Liver (tissue), 7 donors: ENCODE measurements at regions not wholly inside any gene's neighbourhood (a gene's known extent, or its start where the extent isn't known, plus 50 kb on each side); places are given as distances from the start of the nearest gene placed in this dataset.
"Not testable (repeated sequence)": the region's sequence is repeated elsewhere in the genome, so short reads cannot be mapped to it uniquely, and the experiment has no call there.

ENCODE experiments used
- DNase-seq: peaks from one replicate; pipeline ENCODE4 v3.0.0-alpha.2; 2017; ENCODE audit warnings: low spot score
- H3K27ac ChIP-seq, 2 donors: one replicate each; pipeline ENCODE4 v1.7.0; 2013; ENCODE audit warnings: inconsistent platforms in 2 of 2, low read length in 2 of 2, control low read depth in 1 of 2, low read depth in 1 of 2, mild to moderate bottlenecking in 1 of 2
- H3K27me3 ChIP-seq, 4 donors: one replicate each; pipeline versions ENCODE4 v1.6.1 to v1.7.0; 2013; ENCODE audit warnings: low read length in 3 of 4, inconsistent platforms in 1 of 4, mild to moderate bottlenecking in 1 of 4, moderate library complexity in 1 of 4; ENCODE audit not compliant: control insufficient read depth in 4 of 4, insufficient read depth in 4 of 4
- H3K36me3 ChIP-seq, 4 donors: one replicate each; pipeline versions ENCODE4 v1.6.1 to v1.7.0; 2013; ENCODE audit warnings: low read length in 3 of 4, mild to moderate bottlenecking in 3 of 4, low read depth in 1 of 4, moderate library complexity in 1 of 4; ENCODE audit not compliant: control insufficient read depth in 4 of 4, insufficient read depth in 3 of 4
- H3K4me1 ChIP-seq, 4 donors: one replicate each; pipeline versions ENCODE4 v1.6.1 to v1.7.0; 2013; ENCODE audit warnings: low read length in 3 of 4, mild to moderate bottlenecking in 3 of 4, moderate library complexity in 1 of 4; ENCODE audit not compliant: control insufficient read depth in 4 of 4, insufficient read depth in 4 of 4
- H3K4me3 ChIP-seq, 3 donors: one replicate each; pipeline versions ENCODE4 v1.6.1 to v1.7.0; 2013; ENCODE audit warnings: low read length in 3 of 3, control low read depth in 1 of 3, low read depth in 1 of 3, mild to moderate bottlenecking in 1 of 3
- H3K9ac ChIP-seq, 2 donors: one replicate each; pipeline ENCODE4 v1.7.0; 2013; ENCODE audit warnings: low read length in 2 of 2, mild to moderate bottlenecking in 2 of 2, moderate library complexity in 2 of 2, control low read depth in 1 of 2, low read depth in 1 of 2
- H3K9me3 ChIP-seq, 4 donors: one replicate each; pipeline versions ENCODE4 v1.6.1 to v1.7.0; 2013; ENCODE audit warnings: low read length in 3 of 4; ENCODE audit not compliant: control insufficient read depth in 4 of 4
- ATF3 ChIP-seq: IDR thresholded peaks from 2 replicates; pipeline ENCODE4 v1.6.1; 2016; ENCODE audit warnings: antibody characterized with exemption
- EGR1 ChIP-seq, 2 donors: IDR thresholded peaks; 2 replicates each; pipeline ENCODE4 v1.6.1; 2016 to 2018; ENCODE audit warnings: antibody characterized with exemption in 2 of 2, low read depth in 2 of 2
- FOXA1 ChIP-seq: IDR thresholded peaks from 2 replicates; pipeline ENCODE4 v1.6.1; 2016; ENCODE audit warnings: antibody characterized with exemption
- HNF4G ChIP-seq: IDR thresholded peaks from 2 replicates; pipeline ENCODE4 v1.6.1; 2016; ENCODE audit warnings: antibody characterized with exemption
- NR2F2 ChIP-seq: IDR thresholded peaks from 2 replicates; pipeline ENCODE4 v1.6.1; 2016; ENCODE audit warnings: antibody characterized with exemption
- YY1 ChIP-seq: IDR thresholded peaks from 2 replicates; pipeline ENCODE4 v1.6.1; 2016; ENCODE audit warnings: antibody characterized with exemption, mild to moderate bottlenecking
- ZBTB33 ChIP-seq: IDR thresholded peaks from 2 replicates; pipeline ENCODE4 v1.6.1; 2016; ENCODE audit warnings: antibody characterized with exemption
- WGBS: extraction: QIAGEN DNeasy Blood & Tissue Kit; methylation state at CpG from one replicate; pipeline ENCODE4 v1.1.7; 2013; 5-methylcytosine and 5-hydroxymethylcytosine counted together
- donor health status: healthy.
- donor health status: healthy.
- donor health status: healthy.
- donor health status: healthy.

- TF ChIP-seq ZBTB33 = no peak
- TF ChIP-seq FOXA1 = no peak
Measured at GRCh38 chr1:242662886-242663285, 138.4 kb upstream of the PLD5 start (continued).

GRCh38 chr1:242653772-242654171, 129.3 kb upstream of the PLD5 start:
- H3K9ac ChIP-seq, H3K4me3 ChIP-seq, DNase-seq, H3K27me3 ChIP-seq, H3K36me3 ChIP-seq, H3K27ac ChIP-seq, H3K4me1 ChIP-seq, H3K9me3 ChIP-seq: not testable (repeated sequence)

GRCh38 chr1:242651817-242652216, 127.3 kb upstream of the PLD5 start:
- Histone ChIP-seq H3K9me3 (no peaks in the 10 kb centered on the region), H3K4me1 (no peaks in the 10 kb centered on the region), H3K27me3 (no peaks in the 10 kb centered on the region), H3K9ac (no peak overlapping the region), H3K36me3 (no peaks in the 10 kb centered on the region), H3K4me3 (no peak overlapping the region), H3K27ac (no peak overlapping the region)
- no peak for DNase-seq
- TF ChIP-seq EGR1 (IDR thresholded peaks at IDR 0.05; ENCODE audit: low read depth in 2 of 2) (no peak), NR2F2 (no peak), ZBTB33 (no peak)
- WGBS = 42% methylated on average over 5 of the region's 5 CpGs

GRCh38 chr1:242641461-242641860, 117.0 kb upstream of the PLD5 start:
- no peaks in the 10 kb centered on the region for H3K4me1 ChIP-seq
- 73% methylated on average over 3 of the region's 3 CpGs for WGBS
- no peak for DNase-seq
- H3K9ac ChIP-seq = no peak overlapping the region
- TF ChIP-seq ZBTB33 (no peak), YY1 (no peak), ATF3 (no peak), HNF4G (no peak)
- H3K4me3 ChIP-seq = no peak overlapping the region
- H3K27ac ChIP-seq = no peak overlapping the region
- no peaks in the 10 kb centered on the region for H3K27me3 ChIP-seq
- no peaks in the 10 kb centered on the region for H3K9me3 ChIP-seq
- H3K36me3 ChIP-seq = no peaks in the 10 kb centered on the region
